HG02840 (cell line): ENCODE measurements at regions not wholly inside any gene's neighbourhood (a gene's known extent, or its start where the extent isn't known, plus 50 kb on each side); places are given as distances from the start of the nearest gene placed in this dataset.

Source experiments
- ATAC-seq: cut with Tn5 transposase; IDR thresholded peaks from one replicate; pipeline ENCODE4 v1.9.1; 2021; ENCODE audit warnings: mild to moderate bottlenecking, moderate library complexity, moderate number of reproducible peaks; ENCODE audit not compliant: unreplicated experiment, low FRiP score

GRCh38 chr13:99122171-99122570 is 78.5 kb upstream of the UBAC2 start:
- ATAC-seq: no peak

GRCh38 chr13:99123101-99124045 is 77.3 kb upstream of the UBAC2 start:
- no peak for ATAC-seq

GRCh38 chr13:99124046-99124400 is 76.6 kb upstream of the UBAC2 start:
- ATAC-seq: no peak

DNA sequence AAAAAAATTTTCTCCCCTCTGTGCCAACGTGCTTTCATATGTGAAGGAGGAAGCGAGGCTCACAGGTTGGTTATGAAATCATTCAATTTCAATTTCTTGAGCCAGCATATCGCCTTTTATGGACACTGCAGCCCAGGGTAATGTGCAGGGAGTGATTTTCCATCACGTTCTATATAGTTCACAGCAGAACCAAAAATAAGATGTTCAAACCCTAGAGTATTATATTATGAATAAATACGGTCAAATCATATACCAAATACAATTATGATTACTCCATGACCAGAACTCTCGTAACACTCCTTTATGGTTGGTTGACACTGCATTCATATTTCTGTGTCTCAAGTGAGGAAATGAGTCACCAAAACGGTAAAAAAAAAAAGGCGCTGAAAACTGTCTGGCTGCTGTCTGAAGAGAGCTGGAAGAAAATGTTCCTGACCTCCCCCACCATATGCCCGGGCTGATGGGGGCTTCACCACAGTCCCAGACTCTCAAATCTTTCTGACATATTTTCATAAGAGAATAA is 75.8 kb upstream of the UBAC2 start:
- no peak for ATAC-seq

DNA sequence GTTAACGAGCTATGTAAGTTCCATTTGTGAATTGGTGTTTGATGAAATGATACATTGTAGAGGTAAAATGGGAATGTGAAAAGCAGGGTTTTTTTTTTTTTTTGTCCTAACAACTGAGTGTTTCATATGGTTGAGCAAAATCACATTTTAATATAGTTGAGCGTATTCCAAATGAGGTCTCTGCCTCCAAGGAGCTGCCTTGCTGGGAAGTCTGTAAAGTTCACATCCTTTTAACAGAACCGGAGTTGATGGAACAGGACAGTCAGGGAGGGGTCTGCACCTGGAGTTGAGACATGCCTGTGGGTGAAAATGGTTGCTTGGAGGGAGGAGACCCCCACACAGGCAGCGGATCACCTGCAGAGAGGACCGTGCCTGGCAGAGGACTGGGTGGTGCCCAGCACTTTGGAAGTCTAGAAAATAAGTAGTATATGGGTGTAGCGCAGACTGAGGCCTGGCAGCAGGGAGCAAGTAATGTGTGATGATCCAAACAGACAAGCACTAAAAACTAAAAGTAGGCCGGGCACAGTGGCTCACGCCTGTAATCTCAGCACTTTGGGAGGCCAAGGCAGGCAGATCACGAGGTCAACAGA is 75.2 kb upstream of the UBAC2 start:
- no peak for ATAC-seq

- ATAC-seq: no peak
Measured at GRCh38 chr13:99126821-99127220, 73.8 kb upstream of the UBAC2 start.

GRCh38 chr13:99129050-99129449 is 71.6 kb upstream of the UBAC2 start:
- no peak for ATAC-seq

DNA sequence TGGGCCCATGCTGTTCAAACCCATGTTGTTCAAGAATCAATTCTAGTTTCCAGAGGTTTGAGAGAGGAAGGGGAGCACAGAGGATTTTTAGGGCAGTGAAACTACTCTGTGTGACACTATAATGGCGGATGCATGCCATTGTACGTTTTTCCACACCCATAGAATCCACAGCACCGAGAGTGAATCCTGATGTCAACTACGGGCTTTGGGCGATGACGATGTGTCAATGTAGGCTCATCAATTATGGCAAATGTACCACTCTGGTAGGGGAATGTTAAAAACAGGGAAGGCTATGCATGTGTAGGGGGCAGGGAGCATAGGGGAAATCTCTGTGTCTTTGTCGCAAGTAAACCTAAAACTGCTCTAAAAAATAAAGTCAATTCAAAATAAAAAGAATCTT is 70.7 kb upstream of the UBAC2 start:
- no peak for ATAC-seq

GRCh38 chr13:99131410-99131809 is 69.2 kb upstream of the UBAC2 start:
- no peak for ATAC-seq

DNA sequence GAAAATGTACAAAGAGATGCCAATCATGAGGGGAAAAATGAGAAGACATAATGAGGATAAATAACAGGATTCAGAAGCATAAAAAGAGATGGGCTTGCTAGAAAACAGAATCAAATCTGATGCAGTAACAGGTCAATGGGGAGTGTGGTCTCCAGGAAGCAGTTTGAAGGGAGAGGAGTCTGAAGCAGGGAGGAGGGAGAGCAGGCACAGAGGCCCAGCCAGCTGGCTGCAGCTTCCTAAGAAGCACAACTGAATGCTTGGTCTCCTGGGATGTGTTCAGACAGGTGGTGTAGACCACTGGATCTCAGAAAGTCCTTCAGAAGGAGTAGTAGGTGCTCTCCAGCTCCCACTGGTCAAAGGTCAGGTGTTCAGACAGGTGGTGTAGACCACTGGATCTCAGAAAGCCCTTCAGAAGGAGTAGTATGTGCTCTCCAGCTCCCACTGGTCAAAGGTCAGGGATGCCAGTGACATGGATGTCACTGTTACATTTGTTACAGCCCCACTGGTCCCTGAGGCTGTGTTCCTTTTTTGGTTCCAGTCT is 68.3 kb upstream of the UBAC2 start:
- no peak for ATAC-seq

DNA sequence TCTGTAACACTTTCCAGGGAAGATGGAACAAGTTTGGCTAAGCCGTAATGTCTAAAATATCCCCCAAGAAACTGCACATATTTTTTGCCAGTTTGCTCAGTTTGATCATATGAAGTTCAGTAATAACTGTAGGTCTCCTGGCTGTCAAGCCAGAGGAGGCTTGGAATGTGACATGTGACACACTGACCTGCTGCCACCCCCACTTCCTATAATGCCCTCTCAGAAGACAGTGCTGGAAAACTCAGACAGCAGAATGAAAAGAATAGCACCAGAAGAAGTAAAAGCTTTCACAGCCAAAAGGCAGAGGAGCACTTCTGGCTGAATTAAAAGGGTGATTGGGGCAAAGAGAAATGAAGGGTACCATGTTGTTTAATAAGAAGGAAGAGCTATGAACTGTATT is 67.4 kb upstream of the UBAC2 start:
- no peak for ATAC-seq

- ATAC-seq: no peak
Measured at GRCh38 chr13:99133848-99134247, 66.8 kb upstream of the UBAC2 start.

DNA sequence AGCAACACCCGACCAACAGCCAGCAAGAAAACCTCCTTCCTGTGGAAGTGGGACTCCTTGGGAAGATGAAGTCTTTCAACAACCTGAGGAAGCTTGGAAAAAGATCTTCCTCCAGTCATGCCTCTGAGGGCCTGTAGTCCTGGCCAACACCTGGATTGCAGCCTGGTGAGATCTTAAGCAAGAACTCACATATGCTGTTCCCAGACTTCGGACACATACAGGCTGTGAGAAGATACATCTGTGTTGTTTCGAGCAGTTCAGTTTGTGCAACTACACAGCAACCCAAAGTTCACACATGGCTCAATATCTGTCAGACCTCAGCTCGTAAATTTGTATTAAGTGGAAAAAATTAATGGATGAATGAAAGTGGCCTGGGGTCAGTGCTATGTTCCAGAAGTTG is 65.1 kb upstream of the UBAC2 start:
- no peak for ATAC-seq

DNA sequence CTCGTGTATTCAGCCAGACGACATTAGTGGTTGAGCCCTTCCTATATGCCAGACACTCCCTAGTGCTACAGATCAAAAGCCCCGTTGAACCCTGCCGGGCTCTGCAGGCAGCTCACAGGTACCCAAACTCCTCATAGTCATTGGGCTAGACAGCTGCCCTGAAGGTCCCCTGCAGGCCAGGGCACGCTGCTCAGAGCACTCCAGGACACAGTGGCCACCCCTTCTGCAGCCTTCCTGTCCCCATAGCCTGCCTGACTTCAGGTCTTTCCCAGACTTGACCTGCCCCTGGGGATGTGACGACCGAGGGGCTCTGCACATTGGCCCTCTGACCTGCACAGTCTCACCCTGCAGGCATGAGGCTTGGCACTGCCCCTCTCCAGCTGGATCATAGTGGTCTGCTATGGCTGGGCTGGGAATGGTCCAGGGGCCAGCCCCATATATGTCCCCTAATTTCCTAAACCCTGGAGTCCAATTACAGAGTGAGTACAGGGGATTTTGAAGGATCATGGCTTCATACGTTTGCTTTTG is 64.2 kb upstream of the UBAC2 start:
- ATAC-seq: no peak

- ATAC-seq: no peak
Measured at GRCh38 chr13:99140831-99141230, 59.8 kb upstream of the UBAC2 start.

DNA sequence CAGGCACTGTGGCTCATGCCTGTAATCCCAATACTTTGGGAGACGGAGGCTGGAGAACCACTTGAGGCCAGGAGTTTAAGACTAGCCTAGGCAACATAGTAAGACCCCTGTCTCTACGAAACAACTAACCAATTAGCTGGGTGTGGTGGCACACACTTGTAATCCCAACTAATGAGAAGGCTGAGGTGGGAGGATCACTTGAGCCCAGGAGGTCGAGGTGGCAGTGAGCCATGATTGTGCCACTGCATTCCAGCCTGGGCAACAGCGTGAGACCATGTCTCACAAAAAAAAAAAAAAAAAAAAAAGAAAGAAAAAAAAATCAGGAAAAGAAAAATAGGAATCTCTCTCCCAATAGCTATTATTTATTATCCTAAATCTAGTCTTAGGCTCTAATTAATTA is 56.8 kb upstream of the UBAC2 start:
- ATAC-seq: no peak

GRCh38 chr13:99144306-99144705 is 56.3 kb upstream of the UBAC2 start:
- no peak for ATAC-seq

DNA sequence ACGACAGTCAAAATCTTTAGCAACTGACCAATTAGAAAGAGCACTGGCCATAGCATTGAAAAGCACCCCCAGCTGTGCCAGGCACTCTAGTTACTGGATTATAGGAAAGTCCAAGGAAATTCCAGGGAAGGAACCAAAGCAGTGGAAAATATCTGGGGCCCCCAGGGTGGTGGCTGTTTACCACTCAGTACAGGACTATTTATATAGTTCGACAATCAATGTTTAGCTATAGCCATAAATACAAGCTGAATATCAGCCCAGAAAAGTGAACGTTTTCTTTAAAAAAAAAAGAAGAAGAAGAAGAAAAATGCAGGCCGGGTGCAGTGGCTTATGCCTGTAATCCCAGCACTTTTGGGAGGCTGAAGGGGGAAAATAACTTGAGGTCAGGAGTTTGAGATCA is 55.2 kb upstream of the UBAC2 start:
- ATAC-seq: no peak

- ATAC-seq: no peak
Measured at GRCh38 chr13:99150575-99151361, 49.9 kb upstream of the UBAC2 start.
